T-helper 2 cell (primary cell): ENCODE measurements at regions not wholly inside any gene's neighbourhood (a gene's known extent, or its start where the extent isn't known, plus 50 kb on each side); places are given as distances from the start of the nearest gene placed in this dataset.

Experiments
- DNase-seq, 5 experiments: peaks; one replicate each; pipeline versions ENCODE4 v3.0.0 to v3.0.0-alpha.2; 2012 to 2022

DNA sequence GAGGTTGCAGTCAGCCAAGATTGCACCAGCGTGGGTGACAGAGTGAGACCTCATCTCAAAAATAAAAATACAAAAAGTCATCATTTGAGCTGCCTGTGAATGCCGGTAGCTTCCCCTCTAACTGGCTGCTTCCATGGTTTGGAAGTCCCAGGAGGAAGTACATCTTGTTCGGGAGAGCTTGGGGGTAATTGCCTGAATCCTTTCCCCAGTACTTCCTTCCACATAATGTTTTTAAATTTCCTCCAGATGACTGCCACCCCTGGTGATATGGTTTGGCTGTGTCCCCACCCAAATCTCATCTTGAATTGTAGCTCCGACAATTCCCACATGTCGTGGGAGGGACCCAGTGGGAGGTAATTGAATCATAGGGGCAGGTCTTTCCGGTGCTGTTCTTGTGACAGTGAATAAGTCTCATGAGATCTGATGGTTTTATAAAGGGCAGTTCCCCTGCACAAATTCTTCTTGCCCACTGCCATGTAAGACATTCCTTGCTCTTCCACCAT is 87.2 kb downstream of the SPRING1 start:
- DNase-seq = no peak

DNA sequence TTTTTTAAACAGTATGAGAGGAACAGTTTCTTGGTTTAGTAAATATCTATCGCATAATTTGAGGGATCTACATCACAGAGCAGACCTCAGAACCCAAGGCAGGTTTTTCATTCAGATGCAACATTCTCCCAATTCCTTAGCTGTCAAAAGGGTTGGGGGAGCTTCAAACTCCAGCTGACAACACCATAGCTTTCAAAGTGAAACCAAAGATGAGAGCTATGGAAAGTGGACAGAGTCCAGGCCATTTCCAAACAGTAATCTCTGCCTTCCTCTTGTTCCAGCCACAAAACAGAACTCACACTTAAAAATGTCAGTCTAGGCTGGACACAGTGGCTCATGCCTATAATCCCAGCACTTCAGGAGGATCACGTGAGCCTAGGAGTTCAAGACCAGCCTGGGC is 87.8 kb downstream of the SPRING1 start:
- DNase-seq = no peak

DNA sequence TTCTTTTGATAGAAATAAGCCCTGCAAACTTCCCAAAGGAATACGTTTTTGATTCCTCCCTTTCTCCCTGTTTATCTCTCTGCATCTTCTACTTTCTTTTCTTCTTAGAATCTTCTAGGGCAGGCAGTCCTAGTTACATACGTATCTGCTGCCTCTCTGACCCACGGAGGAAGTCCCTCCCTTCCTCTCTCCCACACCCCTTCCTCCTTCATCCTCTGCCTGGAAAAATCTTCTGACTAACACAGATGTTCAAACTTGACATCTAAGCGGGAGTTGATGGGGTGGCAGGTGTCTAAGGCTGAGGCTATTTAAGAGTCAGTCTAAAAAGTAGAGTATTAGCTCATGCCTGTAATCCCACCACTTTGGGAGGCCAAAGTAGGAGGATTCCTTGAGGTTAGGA is 88.6 kb downstream of the MAP1LC3B2 start:
- DNase-seq = no peak

DNA sequence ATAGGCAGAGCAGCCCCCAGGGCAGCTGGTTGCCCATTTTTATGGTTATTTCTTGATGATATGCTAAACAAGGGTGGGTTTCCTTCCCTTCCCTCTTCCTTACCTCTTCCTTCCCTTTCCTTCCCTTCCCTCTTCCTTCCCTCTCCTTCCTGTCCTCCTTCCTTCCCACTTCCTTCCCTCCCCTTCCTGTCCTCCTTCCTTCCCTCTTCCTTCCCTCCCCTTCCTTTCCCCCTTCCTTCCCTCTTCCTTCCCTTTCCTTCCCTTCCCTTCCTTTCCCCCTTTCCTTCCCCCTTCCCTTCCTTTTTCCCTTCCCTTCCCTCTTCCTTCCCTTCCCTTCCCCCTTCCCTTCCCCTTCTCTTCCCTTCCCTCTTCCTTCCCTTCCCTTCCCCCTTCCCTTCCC is 87.7 kb downstream of the MAP1LC3B2 start:
- no peak for DNase-seq

DNA sequence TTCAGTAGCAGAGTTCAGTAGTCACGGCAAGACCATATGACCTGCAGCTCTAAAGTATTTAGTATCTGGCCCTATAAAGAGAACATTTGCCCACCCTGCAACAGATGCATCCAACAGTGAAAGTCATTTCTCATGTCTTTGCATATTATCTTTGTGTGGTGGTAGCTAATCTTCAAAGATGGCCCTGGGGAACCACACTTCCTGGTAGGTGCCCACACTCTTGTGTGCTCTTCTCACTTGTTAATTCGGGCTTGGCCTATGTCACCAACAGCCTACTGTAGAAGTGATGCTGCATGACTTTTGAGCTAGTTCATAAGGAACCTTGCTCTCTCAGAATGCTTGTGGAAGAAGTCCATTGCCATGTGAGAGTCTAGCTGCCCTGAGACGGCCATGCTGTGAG is 85.6 kb downstream of the MAP1LC3B2 start:
- no peak for DNase-seq

DNA sequence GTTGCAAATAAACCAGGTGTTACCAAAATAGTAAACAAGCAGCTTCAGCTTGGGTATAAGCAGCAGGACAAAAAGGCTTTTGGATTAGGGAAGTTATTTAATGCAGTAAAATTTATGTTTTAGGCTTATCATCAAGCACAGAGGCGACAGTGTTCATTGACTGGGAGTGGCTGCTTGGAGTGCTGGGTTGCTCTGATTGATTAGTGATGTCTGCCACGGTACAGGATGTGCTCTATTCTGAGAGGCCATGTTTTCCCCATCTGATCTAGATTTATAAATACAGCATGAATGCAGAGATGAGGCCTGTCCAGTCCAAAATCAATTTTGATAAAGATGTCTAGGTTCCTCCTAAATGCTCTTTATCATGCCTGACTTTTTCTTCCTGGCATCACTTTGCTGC is 83.5 kb downstream of the MAP1LC3B2 start:
- DNase-seq = peak in 1 of 5 experiments; percentile 23

DNA sequence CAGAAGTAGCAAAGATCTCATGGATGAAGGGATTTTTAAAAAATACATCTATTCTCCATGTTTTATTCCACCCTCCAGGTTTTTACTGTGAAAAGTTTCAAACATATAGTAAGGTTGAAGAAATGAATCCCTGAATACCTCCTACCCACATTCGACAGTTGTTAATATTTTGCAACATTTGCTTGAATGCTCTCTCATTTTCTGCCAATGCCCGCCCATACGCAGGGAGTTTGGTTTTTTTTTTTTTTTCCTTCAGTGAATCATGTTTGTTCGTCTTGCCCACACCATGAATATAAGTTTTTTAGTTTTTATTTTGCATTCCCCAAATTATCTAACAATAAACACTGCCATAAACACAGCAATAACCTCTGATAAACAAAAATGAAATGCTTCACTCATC is 82.9 kb downstream of the MAP1LC3B2 start:
- no peak for DNase-seq

DNA sequence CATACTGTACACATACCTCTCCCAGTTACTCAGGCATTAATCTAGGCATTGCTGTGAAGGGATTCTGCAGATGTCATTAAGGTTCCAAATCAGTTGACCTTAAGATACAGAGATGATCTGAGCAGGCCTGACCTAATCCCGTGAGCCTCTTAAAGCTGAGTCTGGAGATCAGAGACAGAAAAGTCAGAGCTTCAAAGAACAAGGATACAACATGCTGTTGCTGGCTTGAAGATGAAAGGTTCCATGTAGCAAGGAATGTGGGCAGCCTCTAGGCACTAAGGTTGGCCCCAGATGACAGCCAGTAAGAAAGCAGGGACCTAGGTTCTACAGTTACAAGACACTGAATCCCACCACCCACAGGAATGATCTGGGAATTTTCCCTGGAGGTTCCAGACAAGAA is 81.1 kb downstream of the MAP1LC3B2 start:
- DNase-seq = no peak

DNA sequence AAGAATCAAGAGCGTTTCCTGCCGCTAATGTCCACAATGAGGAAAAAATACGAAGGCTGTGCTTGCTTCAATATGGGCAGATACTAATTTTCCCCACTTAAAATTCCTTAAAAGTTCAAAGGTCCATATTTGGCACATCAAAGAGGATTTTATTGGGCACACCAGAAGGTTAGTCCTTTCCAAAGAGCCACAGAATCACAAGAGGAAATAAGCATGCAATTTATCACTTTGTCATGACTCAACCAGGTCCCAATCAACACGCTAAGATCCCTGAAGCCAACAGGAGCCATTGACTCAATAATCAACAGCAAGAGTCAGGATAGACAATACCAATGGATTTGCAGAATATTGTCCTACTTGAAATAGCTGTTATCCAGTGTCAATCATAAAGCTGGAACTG is 80.6 kb downstream of the MAP1LC3B2 start:
- no peak for DNase-seq

DNA sequence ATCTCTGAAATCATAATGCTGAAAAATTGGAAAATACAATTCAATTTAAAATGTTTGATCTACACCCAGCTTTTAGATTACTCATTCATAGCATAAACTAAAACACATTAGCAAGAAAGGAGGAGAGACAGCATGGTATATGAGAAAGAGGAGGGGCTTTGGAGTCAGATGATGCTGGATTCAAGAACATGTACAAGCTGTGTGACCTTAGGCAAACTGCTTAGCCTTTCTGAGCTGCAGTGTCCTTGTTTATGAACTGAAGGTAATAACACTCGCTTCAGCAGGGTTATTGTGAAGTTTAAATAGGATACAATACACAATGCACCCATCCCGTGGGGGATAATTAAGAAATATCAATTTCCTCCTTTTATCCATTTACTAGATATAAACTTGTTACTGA is 79.2 kb downstream of the MAP1LC3B2 start:
- DNase-seq = no peak

DNA sequence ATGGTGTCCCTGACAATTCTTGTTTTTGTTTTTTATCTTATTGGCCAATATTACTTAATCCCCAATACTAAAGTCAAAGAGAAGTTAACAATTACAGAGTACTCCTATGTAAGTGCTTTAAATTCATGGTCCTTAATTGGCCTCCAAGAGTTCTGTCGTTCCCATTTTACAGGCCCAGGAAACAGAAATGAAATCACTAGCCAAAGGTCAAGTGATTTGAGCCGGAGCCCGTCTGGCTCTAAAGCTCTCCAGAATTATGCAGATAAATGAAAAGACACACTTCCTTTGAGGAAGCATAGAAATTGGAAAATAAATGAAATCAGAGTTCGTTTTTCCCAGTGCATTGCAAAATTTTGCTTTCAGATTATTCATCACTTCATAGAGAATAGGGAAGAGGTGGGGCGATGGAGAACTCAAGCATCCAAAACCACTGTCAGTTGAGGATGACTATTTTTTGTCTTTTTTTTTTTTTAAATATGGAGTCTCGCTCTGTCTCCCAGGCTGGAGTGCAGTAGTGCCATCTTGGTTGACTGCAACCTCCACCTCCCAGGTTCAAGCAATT is 78.5 kb downstream of the MAP1LC3B2 start:
- DNase-seq = no peak

DNA sequence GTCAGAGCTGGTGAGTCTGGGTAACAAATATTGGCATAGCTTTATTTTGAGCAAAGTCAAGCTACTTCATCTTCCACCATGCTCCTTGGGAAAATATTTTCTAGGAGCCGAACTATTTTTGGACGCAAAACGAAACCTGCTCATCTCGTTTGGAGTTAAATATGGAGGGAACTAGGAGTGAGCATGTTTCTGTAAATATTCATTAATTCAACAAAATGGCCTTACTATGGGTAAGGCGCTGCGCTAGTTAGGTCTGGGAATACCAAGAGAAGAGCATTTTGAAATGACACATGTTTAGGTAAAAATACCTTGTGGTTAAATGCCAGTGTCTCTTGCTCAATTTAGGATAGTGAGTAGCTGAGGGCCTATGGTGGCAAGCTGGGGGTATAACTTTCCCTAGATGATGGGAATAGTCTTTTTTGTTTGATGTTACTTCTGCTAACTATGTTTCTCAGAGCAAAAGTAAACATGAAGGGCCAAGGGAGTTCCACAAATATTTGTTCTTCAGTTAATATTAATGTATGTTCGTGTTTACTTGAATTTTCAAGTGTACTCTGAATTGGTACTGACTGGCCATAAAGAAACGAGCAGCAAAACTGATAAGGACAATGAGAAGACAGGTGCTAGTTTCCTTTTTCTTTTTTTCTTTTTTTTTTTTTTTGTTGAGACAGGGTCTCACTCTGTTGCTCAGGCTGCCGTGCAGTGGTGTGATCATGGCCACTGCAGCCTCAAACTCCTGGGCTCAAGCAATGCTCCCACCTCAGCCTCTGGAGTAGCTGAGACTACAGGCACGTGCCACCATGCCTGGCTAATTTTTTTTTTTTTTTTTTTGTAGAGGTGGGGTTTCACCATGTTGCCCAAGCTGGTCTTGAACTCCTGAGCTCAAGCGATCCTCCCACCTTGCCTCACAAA is 77.7 kb downstream of the MAP1LC3B2 start:
- no peak for DNase-seq

DNA sequence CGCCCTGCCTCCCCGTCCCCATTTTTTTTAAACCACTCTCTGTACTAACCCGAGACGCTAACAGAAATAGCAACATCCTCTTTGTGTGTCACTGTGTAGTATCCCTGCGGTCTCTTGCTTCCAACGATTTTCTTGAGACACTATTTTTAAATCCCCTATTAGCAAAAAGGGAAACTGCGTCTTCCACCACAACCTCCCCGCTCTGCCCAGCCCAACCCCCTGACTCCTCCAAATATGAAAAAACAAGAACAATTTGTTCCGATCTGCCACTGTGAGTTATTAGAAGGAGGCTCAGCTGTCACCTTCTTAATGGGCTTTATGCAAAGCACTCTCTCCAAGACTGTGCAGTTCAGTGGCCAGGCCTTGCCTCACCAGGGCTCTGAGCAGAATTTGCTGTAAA is 76.3 kb downstream of the MAP1LC3B2 start:
- DNase-seq = no peak

DNA sequence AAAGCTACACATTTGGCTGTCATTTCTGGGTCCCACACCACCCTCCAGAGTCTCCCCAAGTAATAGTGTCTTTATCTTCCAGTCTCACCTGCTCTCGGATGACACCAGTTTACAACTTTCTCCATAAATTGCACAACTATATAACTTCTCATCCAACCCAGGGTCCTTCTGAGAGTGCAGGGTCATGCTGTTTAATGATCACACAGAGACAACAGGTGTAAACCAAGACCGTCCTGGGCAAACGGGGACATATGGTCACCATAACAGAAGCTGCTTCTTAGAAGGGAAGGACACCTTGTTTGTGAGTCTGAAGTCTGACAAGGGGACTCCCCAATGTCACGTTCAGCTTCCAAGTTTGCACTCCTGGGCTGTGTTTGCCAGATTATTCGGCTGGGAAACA is 74.3 kb downstream of the MAP1LC3B2 start:
- no peak for DNase-seq

DNA sequence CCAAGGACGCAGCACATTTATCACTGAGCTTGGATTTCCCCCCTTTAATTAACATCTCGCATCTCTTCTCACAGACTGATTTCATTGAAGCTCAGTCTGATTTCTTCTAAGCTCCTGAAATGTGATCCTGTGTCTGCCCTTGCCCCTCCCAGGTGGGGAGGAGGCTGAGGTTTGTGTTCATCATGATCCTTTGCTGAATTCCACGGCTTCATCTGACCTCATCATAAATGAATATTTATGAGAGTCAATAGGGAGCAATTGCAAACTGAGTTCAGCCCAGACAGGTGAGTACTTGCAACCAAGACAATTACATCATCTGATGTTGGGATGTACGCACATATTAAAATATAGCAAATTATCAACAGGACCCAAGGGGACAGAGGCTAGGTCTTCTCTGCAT is 72.4 kb downstream of the MAP1LC3B2 start:
- DNase-seq = no peak

DNA sequence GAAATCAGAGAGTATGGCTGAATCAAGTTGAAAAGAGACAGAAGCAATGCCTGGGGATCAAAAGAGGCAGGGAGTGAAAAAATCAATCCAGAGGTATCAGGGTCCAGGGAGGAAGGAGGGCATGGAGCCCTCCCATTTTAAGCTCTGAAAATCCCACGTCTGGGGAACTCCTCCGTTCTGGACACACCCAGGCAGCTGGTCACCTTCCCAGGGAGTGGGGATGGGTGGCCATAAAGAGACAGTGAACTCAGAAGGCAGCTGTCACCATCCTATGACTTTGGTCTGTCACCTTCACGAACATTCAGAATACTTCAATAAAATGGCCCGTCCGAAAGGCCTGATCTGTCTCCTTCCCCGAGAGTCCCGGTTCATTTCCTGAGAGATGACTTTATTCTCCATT is 71.6 kb downstream of the MAP1LC3B2 start:
- DNase-seq = no peak

DNA sequence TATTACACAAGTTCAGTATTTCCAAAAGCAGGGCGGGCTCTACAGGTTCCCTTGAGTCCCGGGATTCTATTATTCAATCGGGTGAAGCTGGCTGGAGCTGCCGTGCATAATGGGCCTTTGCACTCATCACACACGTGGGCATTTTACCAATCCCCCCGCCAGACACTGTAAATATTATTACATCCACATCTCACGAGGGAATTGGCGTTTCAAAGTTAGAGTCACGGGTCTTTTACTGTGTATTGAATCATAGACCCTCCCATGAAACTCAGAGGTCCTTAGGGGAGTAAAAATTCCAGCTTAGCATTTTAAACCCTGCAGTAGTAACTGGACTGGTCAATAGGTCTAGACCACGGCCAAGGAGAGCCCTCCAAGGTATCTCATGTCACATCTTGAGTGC is 70.3 kb downstream of the MAP1LC3B2 start:
- no peak for DNase-seq

DNA sequence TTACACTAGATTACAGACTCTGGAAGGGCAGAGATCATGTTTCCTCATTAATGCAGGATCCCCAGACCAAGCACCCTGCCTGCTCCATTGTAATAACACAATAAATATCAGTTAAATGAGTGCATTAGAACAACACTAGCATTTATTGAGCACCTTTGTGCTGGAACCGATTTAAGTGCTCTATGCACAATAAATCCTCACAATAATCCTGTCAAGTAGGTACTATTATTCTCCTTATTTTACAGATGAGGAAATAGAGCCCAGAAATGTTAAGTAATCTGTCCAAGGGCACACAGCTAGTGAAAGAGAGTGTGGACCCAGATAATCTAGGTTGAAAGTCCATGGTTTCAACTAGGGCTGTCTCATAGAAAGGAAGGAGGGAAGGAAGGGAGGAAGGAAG is 69.8 kb downstream of the MAP1LC3B2 start:
- no peak for DNase-seq

DNA sequence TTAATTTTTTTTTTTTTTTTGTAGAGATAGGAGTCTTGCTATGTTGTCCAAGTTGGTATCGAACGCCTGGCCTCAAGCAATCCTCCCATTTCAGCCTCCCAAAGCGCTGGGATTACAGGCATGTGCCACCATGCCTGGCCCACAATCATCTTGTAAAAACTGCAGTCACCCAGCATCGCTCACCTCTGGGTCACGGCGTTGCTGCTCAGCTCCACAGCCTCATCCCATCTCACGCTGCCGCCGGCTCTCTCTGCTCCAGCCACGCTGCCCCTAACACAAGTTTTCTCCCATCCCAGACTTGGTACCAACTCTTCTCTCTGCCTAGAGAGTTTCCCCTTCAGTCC is 69.2 kb downstream of the MAP1LC3B2 start:
- DNase-seq = no peak
